Aorta (tissue), 5 donors: ENCODE measurements at regions not wholly inside any gene's neighbourhood (a gene's known extent, or its start where the extent isn't known, plus 50 kb on each side); places are given as distances from the start of the nearest gene placed in this dataset.

Experiments used
- ATAC-seq: fragments of 200-7000 bp; cut with Tn5 transposase; one replicate; pipeline ENCODE4 v1.9.1; 2022; ENCODE audit warnings: moderate library complexity; ENCODE audit not compliant: low FRiP score
- DNase-seq, 2 donors: peaks; one replicate each; pipeline ENCODE4 v3.0.0-alpha.2; 2020
- H3K27ac ChIP-seq, 2 donors: one replicate each; pipeline ENCODE4 v1.5.1; 2013; ENCODE audit warnings: low read length in 2 of 2, mild to moderate bottlenecking in 2 of 2, moderate library complexity in 2 of 2, control low read depth in 1 of 2, inconsistent platforms in 1 of 2, low read depth in 1 of 2
- H3K27me3 ChIP-seq, 2 donors: one replicate each; pipeline ENCODE4 v1.6.1; 2013; ENCODE audit warnings: control low read depth in 1 of 2, low read length in 1 of 2, mild to moderate bottlenecking in 1 of 2, moderate library complexity in 1 of 2; ENCODE audit not compliant: insufficient read depth in 2 of 2, control insufficient read depth in 1 of 2
- H3K36me3 ChIP-seq, 2 donors: one replicate each; pipeline ENCODE4 v1.6.1; 2013; ENCODE audit warnings: control low read depth in 1 of 2, low read length in 1 of 2, mild to moderate bottlenecking in 1 of 2; ENCODE audit not compliant: insufficient read depth in 2 of 2, control insufficient read depth in 1 of 2
- H3K4me1 ChIP-seq, 2 donors: one replicate each; pipeline ENCODE4 v1.6.1; 2013; ENCODE audit warnings: low read length in 2 of 2, control low read depth in 1 of 2, mild to moderate bottlenecking in 1 of 2, moderate library complexity in 1 of 2; ENCODE audit not compliant: insufficient read depth in 2 of 2, control insufficient read depth in 1 of 2
- H3K4me3 ChIP-seq, 2 donors: one replicate each; pipeline ENCODE4 v1.5.1; 2013; ENCODE audit warnings: low read length in 2 of 2, control low read depth in 1 of 2, mild to moderate bottlenecking in 1 of 2
- H3K9me3 ChIP-seq: one replicate; pipeline ENCODE4 v1.6.1; 2013; ENCODE audit warnings: mild to moderate bottlenecking, low read length; ENCODE audit not compliant: control insufficient read depth
- WGBS, 2 donors: extraction: QIAGEN DNeasy Blood & Tissue Kit; methylation state at CpG; one replicate each; pipeline ENCODE4 v1.1.7; 2013; 5-methylcytosine and 5-hydroxymethylcytosine counted together
- intact Hi-C, 2 donors: fragments of 100-400 bp; cut with DNase I; formaldehyde crosslinking; loops; one replicate each; pipeline versions ENCODE4 v1.14.2 to v1.15.0; 2022
- donor health status: healthy with polysubstance abuse.
- donor health status: Bipolar disorder and iron deficiency.
- donor health status: DM: no; HTN: no; CAD: no.
- donor health status: DM: no; HTN: no; CAD: no.
- donor health status: DM: yes; HTN: yes; CAD: no.

- Histone ChIP-seq H3K27me3 (no peaks in the 10 kb centered on the region), H3K4me3 (no peak overlapping the region), H3K36me3 (no peaks in the 10 kb centered on the region), H3K4me1 (no peaks in the 10 kb centered on the region), H3K27ac (no peak overlapping the region), H3K9me3 (no peaks in the 10 kb centered on the region)
- intact Hi-C loops, result no loop called here
- ATAC-seq (no peak), DNase-seq (no peak)
- WGBS, 2 donors, result 85% methylated on average over 5 of the region's 5 CpGs
Observed at GRCh38 chr14:89053303-89053702, 228.9 kb downstream of the TTC8 start.

- ATAC-seq (no peak), DNase-seq (no peak)
- no peaks in the 10 kb centered on the region for H3K36me3 ChIP-seq
- H3K4me1 ChIP-seq, result no peaks in the 10 kb centered on the region
- H3K4me3 ChIP-seq, result no peak overlapping the region
- intact Hi-C loops, result no loop called here
- WGBS, 2 donors, result 90 to 95% methylated on average over 4 of the region's 4 CpGs
- H3K9me3 ChIP-seq, result no peaks in the 10 kb centered on the region
- H3K27me3 ChIP-seq, result no peaks in the 10 kb centered on the region
- no peak overlapping the region for H3K27ac ChIP-seq
Observed at GRCh38 chr14:89056394-89056793, 231.9 kb downstream of the TTC8 start.

GRCh38 chr14:89058697-89059096 lies 234.2 kb downstream of the TTC8 start:
- WGBS, 2 donors, result 95 to 97% methylated on average over 3 of the region's 3 CpGs
- H3K4me1 ChIP-seq, result no peaks in the 10 kb centered on the region
- H3K4me3 ChIP-seq, result no peak overlapping the region
- ATAC-seq, result no peak
- DNase-seq, result no peak
- H3K27ac ChIP-seq, result no peak overlapping the region
- H3K36me3 ChIP-seq, result no peaks in the 10 kb centered on the region
- no peaks in the 10 kb centered on the region for H3K9me3 ChIP-seq
- H3K27me3 ChIP-seq, result no peaks in the 10 kb centered on the region
- intact Hi-C loops, result no loop called here

- DNase-seq (no peak), ATAC-seq (no peak)
- Histone ChIP-seq H3K27ac (no peak overlapping the region), H3K9me3 (no peaks in the 10 kb centered on the region), H3K4me1 (no peaks in the 10 kb centered on the region), H3K27me3 (no peaks in the 10 kb centered on the region), H3K4me3 (no peak overlapping the region), H3K36me3 (no peaks in the 10 kb centered on the region)
- intact Hi-C loops, result no loop called here
Observed at GRCh38 chr14:89060191-89060590, 235.7 kb downstream of the TTC8 start.

- DNase-seq, result no peak
Observed at GRCh38 chr14:89061696-89062095, 237.2 kb downstream of the TTC8 start.

GRCh38 chr14:89065879-89066278 lies 241.4 kb downstream of the TTC8 start:
- no peak for ATAC-seq
- WGBS, 2 donors, result 81 to 90% methylated on average over 2 of the region's 2 CpGs
- intact Hi-C loops, result no loop called here

More at GRCh38 chr14:89061696-89062095, 237.2 kb downstream of the TTC8 start:
- no peaks in the 10 kb centered on the region for H3K36me3 ChIP-seq
- no peak overlapping the region for H3K27ac ChIP-seq
- H3K4me3 ChIP-seq, result no peak overlapping the region
- WGBS, 2 donors, result 90 to 96% methylated on average over 1 of the region's 1 CpG
- ATAC-seq, result no peak
- no peaks in the 10 kb centered on the region for H3K27me3 ChIP-seq
- no peaks in the 10 kb centered on the region for H3K4me1 ChIP-seq
- no peaks in the 10 kb centered on the region for H3K9me3 ChIP-seq
- intact Hi-C loops, result no loop called here

GRCh38 chr14:89067293-89067972 lies 243.0 kb downstream of the TTC8 start:
- H3K9me3 ChIP-seq, result no peaks in the 10 kb centered on the region
- H3K27ac ChIP-seq, result no peak overlapping the region
- H3K36me3 ChIP-seq, result no peaks in the 10 kb centered on the region
- DNase-seq (no peak), ATAC-seq (no peak)
- H3K4me1 ChIP-seq, result no peaks in the 10 kb centered on the region
- 76 to 79% methylated on average over 12 of the region's 12 CpGs for WGBS, 2 donors
- H3K27me3 ChIP-seq, result no peaks in the 10 kb centered on the region
- intact Hi-C loops, result no loop called here
- no peak overlapping the region for H3K4me3 ChIP-seq

More at GRCh38 chr14:89065879-89066278, 241.4 kb downstream of the TTC8 start:
- Histone ChIP-seq H3K36me3 (no peaks in the 10 kb centered on the region), H3K4me1 (no peaks in the 10 kb centered on the region), H3K9me3 (no peaks in the 10 kb centered on the region), H3K27ac (no peak overlapping the region), H3K27me3 (no peaks in the 10 kb centered on the region), H3K4me3 (no peak overlapping the region)
- DNase-seq, result no peak

- Histone ChIP-seq H3K4me1 (no peaks in the 10 kb centered on the region), H3K27ac (no peak overlapping the region), H3K9me3 (no peaks in the 10 kb centered on the region), H3K36me3 (no peaks in the 10 kb centered on the region), H3K4me3 (no peak overlapping the region), H3K27me3 (no peaks in the 10 kb centered on the region)
- WGBS, 2 donors, result 84 to 90% methylated on average over 16 of the region's 16 CpGs
- DNase-seq (no peak), ATAC-seq (no peak)
- intact Hi-C loops, result no loop called here
Observed at GRCh38 chr14:89078021-89078795, 253.8 kb downstream of the TTC8 start.

- H3K4me3 ChIP-seq, result no peak overlapping the region
- intact Hi-C loops, result no loop called here
Observed at GRCh38 chr14:89085231-89085731, 260.8 kb downstream of the TTC8 start.

More at GRCh38 chr14:89085231-89085731, 260.8 kb downstream of the TTC8 start:
- Histone ChIP-seq H3K27me3 (no peaks in the 10 kb centered on the region), H3K4me1 (no peaks in the 10 kb centered on the region), H3K36me3 (no peaks in the 10 kb centered on the region), H3K9me3 (no peaks in the 10 kb centered on the region), H3K27ac (peak overlapping the region in 1 of 2 donors; percentile 61)
- no peak for DNase-seq
- WGBS, 2 donors, result 22 to 25% methylated on average over 12 of the region's 12 CpGs
- peak; percentile 76 for ATAC-seq
